ENCODE measurements at regions not wholly inside any gene's neighbourhood (a gene's known extent, or its start where the extent isn't known, plus 50 kb on each side); places are given as distances from the start of the nearest gene placed in this dataset.
"Not testable (repeated sequence)": the region's sequence is repeated elsewhere in the genome, so short reads cannot be mapped to it uniquely, and the experiment has no call there.

- no peak for DNase-seq (ENCODE audit: low read depth)
Measured at GRCh38 chr12:22115711-22116110, 69.7 kb downstream of the CMAS start.

- DNase-seq (ENCODE audit: low read depth) = no peak
Measured at GRCh38 chr12:22116376-22116775, 70.4 kb downstream of the CMAS start.

- DNase-seq (ENCODE audit: low read depth) = no peak
Measured at GRCh38 chr12:22117563-22118237, 71.7 kb downstream of the CMAS start.

- DNase-seq (ENCODE audit: low read depth) = no peak
Measured at GRCh38 chr12:22118238-22118790, 72.3 kb downstream of the CMAS start.

GRCh38 chr12:22121224-22121623, 75.2 kb downstream of the CMAS start:
- peak; percentile 13 for DNase-seq (ENCODE audit: low read depth)

- no peak for DNase-seq (ENCODE audit: low read depth)
Measured at GRCh38 chr12:22122359-22122758, 76.3 kb downstream of the CMAS start.

GRCh38 chr12:22124987-22125386, 79.0 kb downstream of the CMAS start:
- DNase-seq (ENCODE audit: low read depth) = no peak

GRCh38 chr12:22126101-22126500, 80.1 kb downstream of the CMAS start:
- DNase-seq (ENCODE audit: low read depth) = not testable (repeated sequence)

GRCh38 chr12:22126758-22127157, 80.7 kb downstream of the CMAS start:
- DNase-seq (ENCODE audit: low read depth) = no peak

- DNase-seq (ENCODE audit: low read depth) = no peak
Measured at GRCh38 chr12:22130671-22131070, 84.7 kb downstream of the CMAS start.

- DNase-seq (ENCODE audit: low read depth) = not testable (repeated sequence)
Measured at GRCh38 chr12:22136604-22137117, 90.6 kb downstream of the CMAS start.

All from stimulated activated CD4-positive, alpha-beta T cell treated with anti-CD3 and anti-CD28 coated beads, Interleukin-2, amount 100 ng/mL, for 4 hours (primary cell).